Fibroblast of lung (primary cell): ENCODE measurements at regions not wholly inside any gene's neighbourhood (a gene's known extent, or its start where the extent isn't known, plus 50 kb on each side); places are given as distances from the start of the nearest gene placed in this dataset.

Experiments
- DNase-seq, 2 donors: peaks; one replicate each; pipeline versions ENCODE4 v3.0.0 to v3.0.0-alpha.2; 2010; ENCODE audit warnings: low read depth in 2 of 2
- H2AFZ ChIP-seq: 2 replicates; pipeline ENCODE4 v1.5.1; 2012; ENCODE audit warnings: low read length, control low read depth, inconsistent platforms
- H3K27ac ChIP-seq: 2 replicates; pipeline ENCODE4 v1.5.1; 2011; ENCODE audit warnings: low read length, control low read depth; ENCODE audit not compliant: insufficient read depth
- H3K27me3 ChIP-seq: 2 replicates; pipeline ENCODE4 v1.5.1; 2011; ENCODE audit warnings: mild to moderate bottlenecking, low read length; ENCODE audit not compliant: control insufficient read depth, insufficient read depth
- H3K36me3 ChIP-seq: 2 replicates; pipeline ENCODE4 v1.5.1; 2011; ENCODE audit warnings: low read length; ENCODE audit not compliant: control insufficient read depth, insufficient read depth
- H3K4me1 ChIP-seq: 2 replicates; pipeline ENCODE4 v1.5.1; 2011; ENCODE audit warnings: low read length; ENCODE audit not compliant: control insufficient read depth, insufficient read depth; ENCODE audit errors: extremely low read depth
- H3K4me2 ChIP-seq: 2 replicates; pipeline ENCODE4 v1.5.1; 2011; ENCODE audit warnings: low read length, control low read depth; ENCODE audit not compliant: insufficient read depth; ENCODE audit errors: extremely low read depth
- H3K4me3 ChIP-seq, 4 experiments: fragments of 200-600 bp in 1 of 4; sonication (generic) in 1 of 4; replicated peaks in 1 of 4; 2 replicates each; pipeline ENCODE4 v1.5.1; 2011 to 2016; ENCODE audit warnings: low read length in 4 of 4, low read depth in 3 of 4, mild to moderate bottlenecking in 3 of 4, control low read depth in 2 of 4, inconsistent platforms in 1 of 4, mixed read lengths in 1 of 4; ENCODE audit not compliant: insufficient read depth in 1 of 4; ENCODE audit errors: control extremely low read depth in 1 of 4
- H3K79me2 ChIP-seq: 2 replicates; pipeline ENCODE4 v1.5.1; 2012; ENCODE audit warnings: mild to moderate bottlenecking, low read length, inconsistent platforms; ENCODE audit not compliant: control insufficient read depth, insufficient read depth
- H3K9ac ChIP-seq: 2 replicates; pipeline ENCODE4 v1.5.1; 2011; ENCODE audit warnings: mild to moderate bottlenecking, low read length, control low read depth; ENCODE audit not compliant: insufficient read depth
- H3K9me3 ChIP-seq: 2 replicates; pipeline ENCODE4 v1.5.1; 2012; ENCODE audit warnings: low read depth, low read length; ENCODE audit not compliant: control insufficient read depth, insufficient read depth
- H4K20me1 ChIP-seq: 2 replicates; pipeline ENCODE4 v1.5.1; 2011; ENCODE audit warnings: low read length; ENCODE audit not compliant: control insufficient read depth, insufficient read depth; ENCODE audit errors: extremely low read depth
- EZH2 ChIP-seq: IDR thresholded peaks from 2 replicates; pipeline ENCODE4 v1.5.1; 2012; ENCODE audit warnings: low read length, control low read depth, mild to moderate bottlenecking; ENCODE audit errors: missing control alignments
- TF ChIP-seq, protein P1 (sequence below), 2 donors: IDR thresholded peaks in 1 of 2; conservative IDR thresholded peaks in 1 of 2; 1 replicate in 1 of 2; 2 replicates in 1 of 2; pipeline ENCODE4 v1.5.1; 2011 to 2012; ENCODE audit warnings: low read length in 2 of 2, control low read depth in 1 of 2, inconsistent platforms in 1 of 2, low read depth in 1 of 2, mild to moderate bottlenecking in 1 of 2

DNA sequence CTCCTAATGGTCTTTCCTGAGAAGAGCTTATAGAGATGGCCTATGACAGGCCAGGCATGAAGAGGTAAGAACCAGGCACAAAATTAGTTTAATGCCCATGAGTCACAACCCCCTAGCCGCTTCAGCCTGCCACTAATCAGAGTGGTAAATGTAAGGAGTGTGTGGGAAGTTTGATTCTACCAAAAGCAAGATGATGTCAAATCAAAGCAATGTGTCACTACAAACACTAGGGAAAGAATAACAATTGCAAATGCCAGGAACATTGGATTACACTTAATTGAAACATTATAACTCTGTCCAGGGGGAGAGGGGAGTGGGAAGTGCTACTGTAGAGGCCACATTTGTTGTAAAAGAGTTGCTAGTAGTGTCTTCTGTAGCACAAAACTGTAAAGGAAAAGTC lies 596.6 kb upstream of the AGTR1 start:
- no peaks in the 10 kb centered on the region for H3K79me2 ChIP-seq
- H3K27ac ChIP-seq, result no peak overlapping the region
- no peak overlapping the region for H3K9ac ChIP-seq
- H3K9me3 ChIP-seq, result no peaks in the 10 kb centered on the region
- H3K4me2 ChIP-seq, result no peak overlapping the region
- H3K4me3 ChIP-seq, result no peak overlapping the region
- H3K4me1 ChIP-seq, result peaks cover 8% of the 10 kb centered on the region
- H2AFZ ChIP-seq, result no peak overlapping the region
- H3K36me3 ChIP-seq, result no peaks in the 10 kb centered on the region
- no peaks in the 10 kb centered on the region for H3K27me3 ChIP-seq
- H4K20me1 ChIP-seq, result no peaks in the 10 kb centered on the region
- TF ChIP-seq, protein P1, sequence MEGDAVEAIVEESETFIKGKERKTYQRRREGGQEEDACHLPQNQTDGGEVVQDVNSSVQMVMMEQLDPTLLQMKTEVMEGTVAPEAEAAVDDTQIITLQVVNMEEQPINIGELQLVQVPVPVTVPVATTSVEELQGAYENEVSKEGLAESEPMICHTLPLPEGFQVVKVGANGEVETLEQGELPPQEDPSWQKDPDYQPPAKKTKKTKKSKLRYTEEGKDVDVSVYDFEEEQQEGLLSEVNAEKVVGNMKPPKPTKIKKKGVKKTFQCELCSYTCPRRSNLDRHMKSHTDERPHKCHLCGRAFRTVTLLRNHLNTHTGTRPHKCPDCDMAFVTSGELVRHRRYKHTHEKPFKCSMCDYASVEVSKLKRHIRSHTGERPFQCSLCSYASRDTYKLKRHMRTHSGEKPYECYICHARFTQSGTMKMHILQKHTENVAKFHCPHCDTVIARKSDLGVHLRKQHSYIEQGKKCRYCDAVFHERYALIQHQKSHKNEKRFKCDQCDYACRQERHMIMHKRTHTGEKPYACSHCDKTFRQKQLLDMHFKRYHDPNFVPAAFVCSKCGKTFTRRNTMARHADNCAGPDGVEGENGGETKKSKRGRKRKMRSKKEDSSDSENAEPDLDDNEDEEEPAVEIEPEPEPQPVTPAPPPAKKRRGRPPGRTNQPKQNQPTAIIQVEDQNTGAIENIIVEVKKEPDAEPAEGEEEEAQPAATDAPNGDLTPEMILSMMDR (conservative IDR thresholded peaks at IDR 0.05 in 1 of 2, IDR thresholded peaks at IDR 0.05 in 1 of 2; ENCODE audit: low read depth in 1 of 2, low read length in 2 of 2), result no peak
- TF ChIP-seq EZH2, result no peak
- peak; percentile 49 to 70 for DNase-seq

DNA sequence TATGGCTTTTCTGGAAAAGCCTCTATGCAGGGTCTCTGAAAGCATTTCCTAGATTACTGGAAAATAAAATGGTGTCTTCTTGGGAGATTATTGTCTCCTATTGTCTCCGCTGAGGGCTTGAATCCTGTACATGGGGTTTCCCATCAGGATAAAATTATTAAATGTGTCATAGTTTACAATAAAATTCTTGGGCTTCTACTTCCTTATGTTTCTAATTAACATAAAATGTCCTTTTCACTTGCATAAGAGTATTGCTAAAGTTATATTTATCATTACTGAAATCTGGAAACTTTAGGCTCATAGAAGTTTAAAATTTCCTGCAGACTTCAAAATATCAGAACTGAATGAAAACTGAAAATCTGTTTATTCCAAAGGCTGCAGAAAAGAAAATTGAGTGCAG lies 595.5 kb upstream of the AGTR1 start:
- no peak for DNase-seq
- Histone ChIP-seq H3K36me3 (no peaks in the 10 kb centered on the region), H3K27me3 (no peaks in the 10 kb centered on the region), H3K79me2 (no peaks in the 10 kb centered on the region), H2AFZ (no peak overlapping the region), H3K9me3 (no peaks in the 10 kb centered on the region), H3K4me1 (peaks cover 8% of the 10 kb centered on the region), H3K4me2 (no peak overlapping the region), H4K20me1 (no peaks in the 10 kb centered on the region), H3K27ac (no peak overlapping the region), H3K9ac (no peak overlapping the region), H3K4me3 (no peak overlapping the region)
- TF ChIP-seq, protein P1 (conservative IDR thresholded peaks at IDR 0.05 in 1 of 2, IDR thresholded peaks at IDR 0.05 in 1 of 2; ENCODE audit: low read depth in 1 of 2, low read length in 2 of 2), result no peak
- no peak for TF ChIP-seq EZH2

- peak; percentile 24 to 30 for DNase-seq
- TF ChIP-seq, protein P1 (conservative IDR thresholded peaks at IDR 0.05 in 1 of 2, IDR thresholded peaks at IDR 0.05 in 1 of 2; ENCODE audit: low read depth in 1 of 2, low read length in 2 of 2), result no peak
- TF ChIP-seq EZH2, result no peak
Observed at GRCh38 chr3:148106062-148106461, 591.6 kb upstream of the AGTR1 start.

More at GRCh38 chr3:148106062-148106461, 591.6 kb upstream of the AGTR1 start:
- Histone ChIP-seq H3K9me3 (no peaks in the 10 kb centered on the region), H3K27me3 (no peaks in the 10 kb centered on the region), H2AFZ (no peak overlapping the region), H3K27ac (no peak overlapping the region), H3K4me2 (no peak overlapping the region), H3K9ac (no peak overlapping the region), H3K4me3 (no peak overlapping the region), H3K36me3 (no peaks in the 10 kb centered on the region), H3K4me1 (peaks cover 5% of the 10 kb centered on the region), H3K79me2 (no peaks in the 10 kb centered on the region), H4K20me1 (no peaks in the 10 kb centered on the region)
